ENCODE measurements at regions not wholly inside any gene's neighbourhood (a gene's known extent, or its start where the extent isn't known, plus 50 kb on each side); places are given as distances from the start of the nearest gene placed in this dataset.

DNA sequence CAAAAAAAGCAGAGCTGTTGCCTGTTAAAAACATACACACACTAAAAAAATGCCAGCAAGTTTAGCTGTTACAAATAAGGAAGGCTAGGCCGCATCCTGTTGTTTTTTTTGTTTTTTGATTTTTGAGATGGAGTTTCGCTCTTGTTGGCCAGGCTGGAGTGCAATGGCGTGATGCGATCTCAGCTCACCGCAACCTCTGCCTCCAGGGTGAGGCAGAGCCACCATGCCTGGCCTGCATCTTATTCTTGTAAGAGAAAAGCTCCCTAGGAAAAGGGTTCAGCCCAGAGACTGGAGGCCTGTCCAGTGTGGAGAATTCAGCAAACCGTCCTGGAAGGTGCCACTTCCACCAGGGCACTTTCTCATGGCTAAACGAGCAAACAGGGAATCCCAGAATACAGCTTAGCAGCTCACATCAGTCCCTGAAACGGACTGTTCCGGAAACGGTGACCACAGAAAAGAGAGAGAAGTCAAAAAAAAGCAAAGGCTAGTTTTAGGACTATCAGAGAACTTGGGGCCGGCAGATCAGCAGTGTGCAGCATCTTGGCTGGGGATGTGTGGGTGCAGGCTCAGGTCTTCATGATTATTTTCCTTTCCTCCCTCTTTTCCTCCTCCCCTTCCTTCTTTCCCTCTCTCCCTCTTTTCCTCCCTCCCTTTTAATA, 283.6 kb downstream of the AJAP1 start:
- TF ChIP-seq CTCF (conservative IDR thresholded peaks at IDR 0.05; ENCODE audit: low read depth, low read length): no peak
- no peak for TF ChIP-seq EZH2 (IDR thresholded peaks at IDR 0.05; ENCODE audit: low read length, unreplicated experiment)
- TF ChIP-seq EZH2phosphoT487 (IDR thresholded peaks at IDR 0.05; ENCODE audit: borderline replicate concordance, low read length): no peak
